Hippocampal formation (tissue), 2 donors: ENCODE measurements at regions not wholly inside any gene's neighbourhood (a gene's known extent, or its start where the extent isn't known, plus 50 kb on each side); places are given as distances from the start of the nearest gene placed in this dataset.

ENCODE experiments used
- DNase-seq, 2 donors: peaks; one replicate each; lab custom pipeline; 2025; lab: John Stamatoyannopoulos, UW

DNA sequence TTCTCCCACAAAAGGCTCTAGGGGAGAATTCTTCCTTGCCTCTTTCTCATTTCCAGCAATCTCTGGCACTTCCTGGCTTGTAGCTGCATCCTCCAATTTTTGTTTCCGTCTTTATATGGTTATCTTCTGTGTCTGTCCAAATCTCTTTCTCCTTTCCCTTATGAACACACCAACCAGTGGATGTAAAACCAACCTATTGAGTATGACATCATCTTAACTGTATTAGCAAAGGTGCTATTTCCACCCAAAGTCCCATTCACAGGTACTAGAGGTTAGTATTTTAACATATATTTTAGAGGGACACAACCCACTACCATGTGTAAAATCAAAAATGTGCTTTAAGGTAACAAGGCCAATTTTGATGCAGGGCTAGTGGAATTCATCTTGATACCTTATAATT lies 129.0 kb downstream of the RAP2A start:
- DNase-seq: no peak

DNA sequence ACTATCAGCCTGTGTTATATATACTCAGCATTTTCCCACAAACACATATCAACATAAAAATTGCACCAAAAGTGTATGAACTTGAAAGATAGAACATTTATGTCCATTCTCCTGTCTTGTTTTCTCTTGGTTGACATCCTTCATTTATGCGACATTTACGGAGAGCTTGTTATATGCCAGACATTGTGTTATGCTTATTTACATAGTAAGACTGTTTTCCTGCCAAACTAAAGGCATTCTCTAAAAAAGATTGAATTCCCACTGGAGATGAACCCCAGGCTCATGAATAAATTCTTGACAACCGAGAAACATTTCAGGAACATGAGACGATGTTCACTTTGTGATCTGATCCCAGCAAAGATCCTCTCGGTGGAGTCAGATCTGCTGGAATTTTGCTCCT lies 131.0 kb downstream of the RAP2A start:
- DNase-seq: no peak

DNA sequence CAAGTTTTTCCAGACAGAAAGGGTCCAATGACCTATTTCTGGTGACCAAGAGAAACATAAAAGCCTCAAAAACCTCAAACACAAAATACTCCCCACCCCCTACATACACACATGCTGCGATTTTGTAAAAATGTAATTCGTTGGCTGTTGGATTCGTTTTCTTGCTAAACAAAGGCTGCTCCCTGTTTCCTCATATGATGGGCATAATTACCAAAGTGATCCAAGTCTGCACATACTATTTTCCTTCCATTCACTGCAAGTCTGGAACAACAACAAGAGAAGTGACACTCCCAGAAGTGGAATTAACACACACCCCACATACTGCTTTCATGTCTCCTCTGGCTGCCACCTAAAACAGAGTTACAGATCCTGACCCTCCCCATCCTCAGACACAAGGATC lies 131.9 kb downstream of the RAP2A start:
- DNase-seq: no peak

DNA sequence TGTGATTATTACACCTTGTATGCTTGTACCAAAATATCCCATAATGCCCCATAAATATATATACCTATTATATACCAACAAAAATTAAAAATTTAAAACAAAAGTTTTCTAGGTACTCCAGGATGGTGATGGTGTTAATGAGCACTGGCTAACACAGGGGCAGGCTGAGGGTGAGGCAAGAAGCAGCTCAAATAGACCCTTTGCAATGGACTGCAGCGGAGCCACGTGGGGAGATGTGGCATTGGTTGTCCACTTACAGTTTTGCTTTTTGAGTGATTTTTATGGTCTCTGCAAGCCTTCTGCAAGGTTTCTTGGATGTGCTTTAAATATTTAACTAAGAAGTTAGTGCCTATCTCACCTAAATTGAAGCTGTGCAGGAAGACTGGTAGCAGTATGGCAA lies 132.9 kb downstream of the RAP2A start:
- DNase-seq: no peak

DNA sequence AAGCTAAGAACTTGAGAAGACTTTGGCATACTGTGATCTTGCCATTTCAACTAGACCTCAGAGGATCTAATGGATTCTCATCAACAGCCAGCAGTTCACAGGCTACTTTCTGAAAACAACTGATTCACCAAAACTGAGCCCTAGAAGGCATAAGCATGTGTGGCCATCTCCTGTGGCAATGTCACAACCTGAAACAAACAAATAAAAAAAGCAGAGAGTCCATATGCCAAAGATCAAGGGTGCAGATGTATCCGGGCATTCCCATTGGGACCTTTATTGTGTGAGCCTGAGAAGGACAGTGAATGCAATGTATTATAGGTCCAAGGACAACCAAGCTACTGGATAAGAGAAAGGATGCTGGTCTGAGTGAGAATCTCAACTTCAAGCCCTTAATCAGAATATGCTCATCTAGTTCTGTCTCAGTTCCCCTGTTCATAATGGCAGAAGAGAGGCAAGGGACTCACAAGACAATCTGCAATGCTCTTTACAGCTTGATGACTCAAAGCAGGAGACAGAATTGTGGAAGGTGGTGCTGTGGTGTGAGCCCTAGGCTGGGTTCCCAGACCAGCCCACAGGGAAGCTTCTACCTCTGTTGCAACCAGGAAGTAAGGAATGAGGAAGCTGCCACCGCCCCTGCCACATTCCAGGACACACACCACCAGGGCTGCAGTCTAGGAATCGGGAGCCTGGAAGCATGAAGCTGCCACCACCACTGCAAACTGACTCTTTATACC lies 133.7 kb downstream of the RAP2A start:
- no peak for DNase-seq

DNA sequence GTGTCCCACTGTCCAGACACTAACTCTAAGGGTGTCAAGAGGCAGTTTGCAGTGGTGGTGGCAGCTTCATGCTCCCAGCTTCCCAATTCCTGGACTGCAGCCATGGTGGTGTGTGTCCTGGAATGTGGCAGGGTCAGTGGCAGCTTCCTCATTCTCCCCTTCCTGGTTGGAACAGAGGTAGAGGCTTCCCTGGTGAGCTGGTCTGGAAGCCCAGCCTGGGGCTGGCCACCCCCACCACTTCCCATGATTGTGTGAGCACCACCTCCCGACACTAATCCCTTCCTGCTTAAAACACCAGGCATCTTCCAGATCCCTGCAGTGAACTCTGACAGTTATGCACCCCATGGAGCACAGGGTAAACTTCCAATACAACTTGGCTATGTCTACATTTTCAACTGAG lies 134.9 kb downstream of the RAP2A start:
- no peak for DNase-seq

DNA sequence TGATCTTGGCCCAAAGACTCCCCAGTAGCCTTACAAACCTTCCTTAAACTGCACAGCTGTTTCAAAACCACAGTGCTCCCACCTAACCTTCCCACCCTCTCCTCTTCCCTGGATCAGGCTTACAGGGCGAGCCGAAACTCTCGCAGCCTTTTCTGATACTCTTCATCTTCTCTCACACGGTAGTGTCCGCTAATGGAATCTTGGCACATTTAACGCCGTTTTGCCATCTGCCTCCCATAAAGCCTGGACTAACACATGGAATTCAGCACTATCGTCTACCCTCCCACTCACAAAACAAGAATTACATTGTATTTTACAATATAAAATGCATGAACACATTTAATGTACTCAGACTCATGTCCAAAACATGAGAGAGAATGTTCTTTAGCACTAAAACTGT lies 135.9 kb downstream of the RAP2A start:
- DNase-seq: no peak

DNA sequence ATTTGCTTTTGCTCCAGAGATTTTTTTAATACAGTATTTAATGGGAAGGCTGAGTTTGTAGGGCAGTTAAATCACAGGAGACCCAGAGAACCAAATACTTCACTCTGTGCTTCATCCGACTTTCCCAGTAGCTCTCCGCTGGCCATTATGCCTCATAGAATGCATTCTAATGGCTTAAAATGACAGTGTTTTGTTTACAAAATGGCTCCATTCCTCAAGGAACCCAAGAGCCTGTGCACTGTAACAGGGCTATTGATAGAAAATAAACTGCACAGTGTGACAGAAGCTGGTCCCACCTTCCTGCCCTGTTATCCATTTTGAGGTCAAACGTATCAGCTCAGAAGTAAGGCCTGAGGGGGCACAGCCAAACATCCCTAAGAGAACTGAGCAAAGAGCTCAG lies 136.5 kb downstream of the RAP2A start:
- no peak for DNase-seq

DNA sequence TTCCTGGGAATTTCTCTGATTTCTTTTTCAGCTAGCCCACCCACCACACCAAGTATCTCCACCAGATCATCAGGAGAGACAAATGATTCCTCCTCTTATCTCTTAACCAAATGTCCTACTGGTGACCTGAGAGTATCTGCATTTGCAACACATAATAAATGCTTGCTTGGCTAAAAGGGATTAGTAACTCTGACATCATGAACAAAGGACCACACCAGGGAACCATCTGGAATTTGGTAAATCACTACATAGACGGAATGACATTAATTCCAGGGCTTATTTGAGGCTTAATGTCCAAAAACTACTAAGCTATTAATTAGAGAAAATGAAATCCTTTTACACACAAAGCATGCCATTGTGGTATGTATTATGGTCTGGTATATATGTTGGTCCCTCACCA lies 139.0 kb downstream of the RAP2A start:
- no peak for DNase-seq

DNA sequence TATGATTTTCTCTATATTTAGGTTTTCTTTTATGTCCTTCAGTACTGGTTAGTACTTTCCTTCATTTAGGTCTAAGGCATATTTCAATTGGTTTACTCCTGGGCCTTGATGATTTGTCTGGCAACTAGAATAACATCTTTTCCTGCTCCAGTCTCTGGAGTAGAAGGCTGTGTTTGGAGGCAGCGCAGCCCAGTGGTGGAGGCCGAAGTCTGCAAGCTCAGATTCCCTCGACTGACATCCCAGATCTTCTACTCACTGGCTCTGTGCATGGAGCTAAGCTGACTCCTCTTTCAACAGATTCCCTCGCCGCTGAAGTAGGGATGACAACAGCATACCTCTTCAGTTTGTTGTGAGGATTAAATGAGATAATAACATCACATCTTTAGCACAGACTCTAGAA lies 141.0 kb downstream of the RAP2A start:
- DNase-seq: no peak

DNA sequence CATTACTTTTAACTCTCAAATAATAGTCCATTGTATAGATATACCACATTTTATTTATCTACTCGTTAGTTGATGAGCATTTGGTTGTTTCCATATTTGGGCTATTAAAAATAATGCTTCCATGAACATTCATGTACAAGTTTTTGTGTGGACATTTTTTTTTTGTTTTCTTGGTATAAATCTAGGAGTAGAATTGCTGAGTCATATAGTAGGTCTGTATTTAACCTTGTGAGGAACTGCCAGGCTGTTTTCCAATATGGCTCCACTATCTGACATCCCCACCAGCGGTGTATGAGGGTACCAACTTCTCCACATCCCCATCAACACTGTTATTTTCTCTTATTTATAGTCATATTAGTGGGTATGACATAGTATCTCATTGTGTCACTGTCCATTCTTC lies 143.1 kb downstream of the RAP2A start:
- DNase-seq: no peak

DNA sequence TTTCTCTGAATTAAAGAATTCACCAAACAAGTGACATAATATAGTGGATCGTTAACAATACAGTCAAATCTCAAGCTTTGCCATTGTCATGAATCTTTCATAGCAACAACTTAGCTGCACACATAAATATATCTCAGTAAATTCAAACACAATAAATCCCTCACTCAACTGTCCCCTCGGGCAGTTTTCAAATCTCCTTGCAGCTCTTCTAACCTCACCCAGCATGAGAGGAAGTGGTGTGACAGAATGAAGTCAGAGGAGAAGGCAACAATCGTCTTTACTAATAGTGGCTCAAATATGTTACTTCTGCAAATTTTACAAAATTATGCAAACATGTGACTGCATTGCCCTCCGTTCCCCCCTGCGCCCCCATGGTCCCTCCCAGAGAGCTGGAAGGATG lies 148.2 kb downstream of the RAP2A start:
- no peak for DNase-seq

DNA sequence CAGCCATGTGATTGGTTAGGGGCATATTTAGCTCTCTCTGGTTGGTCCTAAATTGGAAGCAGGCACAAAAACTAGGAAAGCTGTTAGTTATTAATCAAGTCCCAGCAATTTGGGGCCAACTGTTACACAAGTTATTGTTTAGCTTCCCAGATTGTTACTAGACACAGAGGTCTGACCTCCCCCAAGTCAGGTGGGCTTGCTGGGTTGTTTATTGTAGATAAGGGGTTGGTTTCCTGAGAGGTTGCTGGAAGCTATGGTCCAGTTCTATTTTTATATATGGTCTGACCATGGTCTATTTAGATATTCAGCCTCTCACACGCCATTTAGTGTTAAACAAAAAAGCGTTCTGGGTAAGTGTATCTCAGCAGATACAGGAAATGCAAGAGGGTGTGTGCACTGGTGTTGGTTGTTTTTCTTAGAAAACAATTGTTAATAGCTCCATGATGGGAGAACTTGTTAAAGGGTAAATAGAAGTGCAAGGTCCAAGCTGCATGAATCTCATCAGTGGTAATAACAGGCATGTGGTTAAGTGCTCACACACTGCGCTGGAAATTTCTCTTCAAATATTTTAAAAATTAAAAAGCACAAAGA lies 150.0 kb downstream of the RAP2A start:
- no peak for DNase-seq

DNA sequence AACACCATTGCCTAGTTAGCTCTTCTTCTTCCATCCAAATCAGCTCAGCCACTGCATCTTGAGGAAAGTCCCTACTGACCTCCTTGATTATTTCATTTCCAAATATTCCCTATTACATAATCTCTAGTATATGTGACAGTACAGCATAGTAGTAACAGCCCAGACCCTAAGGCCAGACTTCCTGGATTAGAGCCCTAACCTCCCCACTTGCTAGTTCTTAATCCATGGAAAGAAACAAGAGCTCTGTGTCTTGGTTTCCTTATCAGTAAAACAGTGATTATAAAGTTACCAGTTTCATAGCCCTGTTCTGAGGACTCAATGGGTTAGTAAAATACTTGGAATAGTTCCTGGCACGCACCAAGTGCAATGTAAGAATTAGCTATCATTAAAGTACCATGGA lies 153.0 kb downstream of the RAP2A start:
- no peak for DNase-seq

DNA sequence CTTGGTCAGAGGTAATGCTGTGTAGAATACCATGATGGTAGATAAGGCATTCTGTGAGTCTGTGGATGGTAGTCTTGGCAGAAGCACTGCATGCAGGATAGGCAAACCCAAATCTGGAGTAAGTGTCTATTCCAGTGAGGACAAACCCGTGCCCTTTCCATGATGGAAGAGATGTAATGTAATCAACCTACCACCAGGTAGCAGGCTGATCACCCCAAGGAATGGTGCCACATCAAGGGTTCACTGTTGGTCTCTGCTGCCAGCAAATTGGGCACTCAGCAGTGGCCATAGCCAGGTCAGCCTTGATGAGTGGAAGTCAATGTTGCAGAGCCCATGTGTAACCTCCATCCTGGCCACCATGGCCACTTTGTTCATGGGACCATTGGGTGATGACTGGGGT lies 155.0 kb downstream of the RAP2A start:
- DNase-seq: no peak

DNA sequence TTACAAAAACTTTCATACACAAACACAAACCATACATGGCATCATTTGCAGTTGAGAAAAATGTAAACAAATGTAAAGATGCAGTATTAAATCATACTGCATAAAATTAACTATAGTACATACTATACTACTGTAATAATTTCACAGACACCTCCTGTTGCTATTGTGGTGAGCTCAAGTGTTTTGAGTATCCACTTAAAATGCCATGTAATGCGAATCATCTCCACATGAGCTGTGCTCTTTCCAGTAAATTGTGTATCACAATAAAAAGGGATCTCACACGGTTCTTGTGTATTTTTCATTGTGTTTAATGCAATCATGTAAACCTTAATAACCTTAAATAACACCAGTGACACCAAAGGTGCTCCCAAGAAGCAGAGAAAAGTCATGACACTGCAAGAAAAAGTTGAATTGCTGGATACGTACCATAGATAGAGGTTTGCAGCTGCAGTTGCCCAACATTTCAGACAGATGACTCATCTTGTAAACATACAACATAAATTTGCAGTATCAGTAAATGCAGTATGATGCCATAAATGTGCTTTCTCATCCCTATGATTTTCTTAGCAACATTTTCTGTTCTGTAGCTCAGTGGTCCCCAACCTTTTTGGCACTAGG lies 166.6 kb downstream of the RAP2A start:
- DNase-seq: no peak

DNA sequence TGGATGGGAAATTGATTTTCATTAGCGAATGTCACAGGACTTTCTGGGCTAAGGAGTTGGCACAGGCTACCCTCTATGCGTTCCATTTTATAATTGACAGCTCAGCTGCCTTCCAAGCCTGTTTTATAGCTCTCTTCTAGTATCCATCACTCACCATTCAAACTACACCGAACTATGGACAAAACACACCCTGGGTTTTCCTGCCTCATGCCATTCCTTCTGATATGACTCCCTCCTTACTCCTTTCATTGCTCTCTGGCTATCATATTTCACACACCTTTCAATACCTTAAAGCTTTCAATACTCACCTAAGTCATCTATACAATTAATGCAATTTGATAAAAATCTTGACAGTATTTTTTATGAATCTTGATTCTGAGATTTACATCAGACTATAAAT lies 181.3 kb downstream of the RAP2A start:
- no peak for DNase-seq

DNA sequence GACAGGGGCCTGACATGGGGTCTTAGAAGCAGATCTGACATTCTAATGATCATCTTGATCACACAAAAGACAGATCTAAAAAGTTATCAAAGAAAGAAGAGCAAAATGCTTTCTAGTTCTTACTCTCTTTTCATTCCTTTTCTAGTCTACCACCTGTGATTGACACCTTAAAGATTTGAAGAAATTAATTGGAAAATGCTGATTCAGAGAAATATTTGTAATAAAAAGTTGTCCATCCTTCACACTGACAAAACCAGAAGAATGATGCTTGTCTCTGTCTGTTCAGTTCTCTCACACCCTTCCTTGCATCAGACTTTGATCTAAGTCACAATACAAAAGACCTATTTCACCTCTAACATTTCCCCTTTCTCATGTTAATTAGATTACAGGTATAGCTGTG lies 182.4 kb downstream of the RAP2A start:
- DNase-seq: no peak

DNA sequence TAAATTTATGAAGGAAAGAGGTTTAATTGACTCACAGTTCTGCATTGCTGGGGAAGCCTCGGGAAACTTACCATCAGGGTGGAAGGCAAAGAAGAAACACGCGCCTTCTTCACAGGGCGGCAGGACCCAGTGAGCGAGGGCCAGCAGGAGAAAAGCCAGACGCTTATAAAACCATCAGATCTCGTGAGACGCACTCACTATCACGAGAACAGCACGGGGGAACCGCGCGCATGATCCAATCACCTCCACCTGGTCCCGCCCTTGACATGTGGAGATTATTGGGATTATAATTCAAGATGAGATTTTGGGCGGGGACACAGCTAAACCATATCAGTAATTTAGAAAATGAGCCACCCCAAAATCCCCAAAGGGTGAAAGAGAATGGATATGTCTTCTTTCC lies 187.1 kb downstream of the RAP2A start:
- DNase-seq: no peak

DNA sequence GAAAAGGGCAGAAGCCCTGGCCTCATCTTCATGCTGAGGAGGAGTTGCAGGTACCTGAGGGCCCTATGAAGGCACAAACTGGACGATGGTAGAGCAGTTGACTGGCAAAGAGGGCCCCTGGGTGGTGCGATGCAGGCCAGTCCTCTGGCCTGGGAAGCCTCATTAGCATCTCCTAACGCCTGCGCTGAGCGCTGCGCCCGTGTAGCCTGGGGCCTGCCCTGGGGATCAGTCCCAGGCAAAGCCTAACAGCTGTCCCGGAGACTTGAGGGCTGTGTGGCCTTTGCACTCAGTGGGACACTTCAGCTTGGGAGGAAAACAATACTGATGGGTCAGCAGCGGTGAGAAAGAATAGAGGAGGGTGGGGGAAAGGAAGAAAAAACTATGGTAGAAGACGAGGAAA lies 187.7 kb downstream of the RAP2A start:
- DNase-seq: no peak

DNA sequence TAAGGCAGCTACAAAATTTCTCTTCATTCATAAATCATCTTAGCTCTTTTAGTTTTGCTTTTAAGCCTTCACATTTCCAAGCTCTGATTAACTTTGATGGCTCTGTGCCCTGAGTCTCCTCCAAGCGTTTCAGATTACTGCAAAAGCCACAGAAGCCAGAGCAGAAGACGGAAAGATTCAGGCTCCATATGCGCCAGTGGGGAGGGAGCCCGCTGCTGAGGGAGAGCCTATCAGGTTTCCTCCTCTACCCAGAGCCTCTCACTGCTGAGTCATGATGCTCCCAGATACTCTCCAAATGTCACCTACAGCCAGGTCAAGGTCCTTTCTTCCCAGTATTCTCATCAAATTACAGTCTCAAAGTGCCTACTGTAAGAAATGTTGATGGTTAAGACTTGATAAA lies 193.6 kb downstream of the RAP2A start:
- no peak for DNase-seq

DNA sequence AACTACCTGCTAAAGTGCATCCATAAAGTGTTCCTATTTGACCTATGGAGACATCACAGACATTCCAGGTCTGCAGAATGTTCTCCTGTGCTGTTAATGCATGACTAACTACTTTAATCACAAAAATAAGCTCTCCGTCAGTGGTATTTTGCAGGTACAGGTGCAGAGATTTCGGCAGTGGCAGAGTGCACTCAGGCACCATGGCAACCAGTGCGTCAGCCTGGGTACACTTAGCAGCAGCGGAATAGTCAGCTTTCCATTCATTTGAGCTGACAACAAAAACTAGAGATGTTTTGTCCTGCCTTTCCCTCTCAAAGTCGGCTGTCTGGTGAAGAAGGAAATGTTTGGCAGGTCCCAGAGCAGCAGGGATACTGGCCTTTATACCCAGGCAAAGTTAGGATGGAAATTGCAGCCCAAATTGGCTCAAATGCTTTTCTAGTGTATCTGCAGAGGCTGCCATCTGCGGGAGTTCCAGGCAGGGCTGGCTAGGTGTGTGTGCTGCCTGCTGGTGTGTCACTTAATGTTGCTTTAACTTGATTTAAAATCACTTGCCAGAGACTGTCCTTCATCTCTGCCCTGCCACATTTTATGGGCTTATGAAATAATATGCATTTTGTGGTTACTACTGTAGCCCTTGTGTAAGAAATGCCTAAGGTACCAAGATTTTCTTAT lies 195.8 kb downstream of the RAP2A start:
- no peak for DNase-seq

DNA sequence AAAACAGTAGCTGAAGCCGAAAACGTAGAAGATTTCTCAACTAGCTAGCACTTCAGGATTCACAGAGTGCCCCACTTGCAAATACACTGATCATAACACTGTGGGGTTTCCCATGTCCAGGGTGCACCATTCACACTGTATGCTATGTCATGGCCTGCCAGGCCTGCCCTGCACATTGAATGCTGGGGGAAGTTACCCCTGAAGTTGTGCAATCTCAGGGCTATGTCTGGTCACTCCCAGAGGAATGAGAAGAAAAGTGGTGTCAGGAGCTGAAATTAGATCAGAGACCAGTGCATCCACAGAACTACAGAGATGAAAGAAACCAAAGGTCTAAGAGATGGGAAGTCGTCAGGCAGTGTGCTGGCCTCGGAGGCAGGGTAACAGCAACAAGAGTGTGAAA lies 196.8 kb downstream of the RAP2A start:
- no peak for DNase-seq
